A673 (cell line): ENCODE measurements at regions not wholly inside any gene's neighbourhood (a gene's known extent, or its start where the extent isn't known, plus 50 kb on each side); places are given as distances from the start of the nearest gene placed in this dataset.

ENCODE experiments used
- BruUV-seq: library from RNA; stranded (reverse); fragments of 400-500 nt; replicated peaks from 2 replicates; lab custom pipeline; 2021; lab: Mats Ljungman, UMichigan
- CTCF ChIA-PET: fragments of 300-600 bp; sonication (Branson Sonifier 250); formaldehyde crosslinking; loops from one replicate; lab custom pipeline; 2022; ENCODE audit warnings: antibody characterized with exemption; lab: Charles Lee
- POLR2A ChIA-PET: fragments of 300-600 bp; sonication (Branson Sonifier 250); formaldehyde crosslinking; loops from one replicate; lab custom pipeline; 2022; ENCODE audit warnings: antibody characterized with exemption; ENCODE audit not compliant: low non-redundant PET; lab: Charles Lee
- DNase-seq: peaks from one replicate; pipeline ENCODE4 v3.0.0-alpha.2; 2015; ENCODE audit warnings: low spot score
- H3K27ac ChIP-seq: fragments of 200-600 bp; sonication (generic); 2 replicates; pipeline ENCODE4 v1.5.1; 2016; ENCODE audit warnings: mixed run types, low read depth, mild to moderate bottlenecking, mixed read lengths, antibody characterized with exemption, low read length; ENCODE audit not compliant: poor library complexity, severe bottlenecking
- H3K27me3 ChIP-seq: fragments of 200-600 bp; sonication (generic); replicated peaks from 2 replicates; pipeline ENCODE4 v1.6.1; 2017; ENCODE audit warnings: mixed run types, low read depth, mild to moderate bottlenecking, mixed read lengths, antibody characterized with exemption, low read length; ENCODE audit not compliant: insufficient read depth, poor library complexity
- H3K36me3 ChIP-seq: fragments of 200-600 bp; sonication (generic); 2 replicates; pipeline ENCODE4 v1.6.1; 2016; ENCODE audit warnings: mixed run types, mild to moderate bottlenecking, mixed read lengths, antibody characterized with exemption, low read length; ENCODE audit not compliant: insufficient read depth, poor library complexity, severe bottlenecking
- H3K4me1 ChIP-seq: fragments of 200-600 bp; sonication (generic); 2 replicates; pipeline ENCODE4 v1.6.1; 2017; ENCODE audit warnings: mixed run types, mild to moderate bottlenecking, mixed read lengths, antibody characterized with exemption, low read length; ENCODE audit not compliant: insufficient read depth, poor library complexity, severe bottlenecking
- H3K4me3 ChIP-seq: fragments of 200-600 bp; sonication (generic); 2 replicates; pipeline ENCODE4 v1.5.1; 2016; ENCODE audit warnings: low read depth, mixed run types, mild to moderate bottlenecking, mixed read lengths, low read length; ENCODE audit not compliant: poor library complexity, severe bottlenecking
- H3K9me3 ChIP-seq: fragments of 200-600 bp; sonication (generic); 2 replicates; pipeline ENCODE4 v1.6.1; 2016; ENCODE audit warnings: mixed run types, low read depth, mild to moderate bottlenecking, mixed read lengths, antibody characterized with exemption, low read length; ENCODE audit not compliant: poor library complexity, severe bottlenecking
- CTCF ChIP-seq: fragments of 300-800, 200-600 bp; sonication (generic); conservative IDR thresholded peaks from 2 replicates; pipeline ENCODE4 v1.5.1; 2017; ENCODE audit warnings: low read depth, mild to moderate bottlenecking, antibody characterized with exemption, low read length, moderate library complexity, mixed read lengths
- EZH2 ChIP-seq: fragments of 200-600 bp; sonication (generic); IDR thresholded peaks from 2 replicates; pipeline ENCODE4 v1.6.1; 2017; ENCODE audit warnings: borderline replicate concordance, low read depth, mild to moderate bottlenecking, mixed read lengths, antibody characterized with exemption, low read length; ENCODE audit not compliant: poor library complexity, severe bottlenecking
- intact Hi-C: fragments of 100-400 bp; cut with micrococcal nuclease; formaldehyde crosslinking; loops from one replicate; pipeline ENCODE4 v1.10.0; 2022; ENCODE audit not compliant: unreplicated experiment

GRCh38 chr2:207385903-207386302, 143.9 kb upstream of the CREB1 start:
- CTCF ChIA-PET = no interaction called here
- H3K4me3 ChIP-seq = no peak overlapping the region
- no peak overlapping the region for H3K27ac ChIP-seq
- intact Hi-C loops = no loop called here
- no peaks in the 10 kb centered on the region for H3K36me3 ChIP-seq
- POLR2A ChIA-PET = no interaction called here
- TF ChIP-seq CTCF (no peak), EZH2 (no peak)
- no TSS peak for BruUV-seq
- peaks cover 7% of the 10 kb centered on the region for H3K9me3 ChIP-seq
- H3K27me3 ChIP-seq = no peaks in the 10 kb centered on the region
- DNase-seq = no peak
- H3K4me1 ChIP-seq = no peaks in the 10 kb centered on the region

DNA sequence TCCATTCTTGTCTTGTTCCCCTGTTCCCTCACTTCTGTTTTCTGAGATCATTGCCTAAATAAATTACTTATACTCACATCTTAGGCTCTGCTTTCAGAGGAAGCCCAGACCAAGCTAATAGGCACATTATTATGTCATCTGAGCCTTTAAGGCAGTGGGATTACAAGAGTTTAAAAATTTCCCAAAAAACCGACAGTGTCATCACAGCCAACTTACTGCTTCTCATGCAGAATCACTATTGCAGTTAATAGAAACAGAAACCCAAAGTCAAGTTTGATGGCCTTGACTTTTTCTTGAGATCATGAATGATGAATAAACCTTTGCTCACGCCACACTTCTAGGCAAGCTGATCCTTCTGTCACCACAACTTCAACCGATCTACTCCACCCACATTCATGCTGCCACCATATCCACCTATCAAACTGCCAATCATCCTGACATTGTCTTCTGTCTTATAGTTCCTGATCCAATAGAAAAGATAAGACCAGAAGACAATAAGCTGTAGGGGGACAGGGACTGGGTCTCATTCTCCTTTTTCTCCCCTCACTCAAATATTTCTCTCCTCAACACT, 142.7 kb upstream of the CREB1 start:
- POLR2A ChIA-PET = no interaction called here
- no TSS peak for BruUV-seq
- CTCF ChIA-PET = no interaction called here

GRCh38 chr2:207390302-207391095, 139.3 kb upstream of the CREB1 start:
- Histone ChIP-seq H3K4me1 (no peaks in the 10 kb centered on the region), H3K4me3 (no peak overlapping the region), H3K27me3 (no peaks in the 10 kb centered on the region), H3K27ac (no peak overlapping the region), H3K9me3 (no peaks in the 10 kb centered on the region), H3K36me3 (no peaks in the 10 kb centered on the region)
- intact Hi-C loops = no loop called here
- TF ChIP-seq EZH2 (no peak), CTCF (no peak)
- ChIA-PET POLR2A (no interaction called here), CTCF (no interaction called here)
- BruUV-seq = no TSS peak
- DNase-seq = no peak

More for the DNA sequence above, 142.7 kb upstream of the CREB1 start:
- Histone ChIP-seq H3K4me1 (no peaks in the 10 kb centered on the region), H3K27me3 (no peaks in the 10 kb centered on the region), H3K4me3 (no peak overlapping the region), H3K36me3 (no peaks in the 10 kb centered on the region), H3K9me3 (peaks cover 7% of the 10 kb centered on the region), H3K27ac (no peak overlapping the region)
- TF ChIP-seq EZH2 (no peak), CTCF (no peak)
- no peak for DNase-seq
- intact Hi-C loops = no loop called here
